ENCODE measurements at regions not wholly inside any gene's neighbourhood (a gene's known extent, or its start where the extent isn't known, plus 50 kb on each side); places are given as distances from the start of the nearest gene placed in this dataset.

GRCh38 chr9:84079994-84080393 is 99.4 kb downstream of the RMI1 start:
- Histone ChIP-seq H4K20me1 (replicated peaks; ENCODE audit: control insufficient read depth, extremely low read depth, insufficient read depth, low read length) (no peaks in the 10 kb centered on the region), H3K36me3 (ENCODE audit: control insufficient read depth in 2 of 2, extremely low read depth in 1 of 2, insufficient read depth in 2 of 2, low read length in 2 of 2) (no peaks in the 10 kb centered on the region), H3K4me3 (replicated peaks in 1 of 3; ENCODE audit: insufficient read depth in 1 of 3, low read depth in 1 of 3, low read length in 3 of 3) (no peak overlapping the region), H3K27me3 (ENCODE audit: control insufficient read depth in 2 of 2, insufficient read depth in 2 of 2, low read length in 2 of 2) (peaks cover 0 to 2% of the 10 kb centered on the region in 2 experiments), H3K9me1 (replicated peaks; ENCODE audit: control insufficient read depth, extremely low read depth, insufficient read depth, low read length) (no peaks in the 10 kb centered on the region), H3K4me2 (ENCODE audit: insufficient read depth, low read length) (no peak overlapping the region), H2AFZ (ENCODE audit: low read depth, low read length) (no peak overlapping the region), H3K79me2 (ENCODE audit: control insufficient read depth, insufficient read depth, low read length) (no peaks in the 10 kb centered on the region), H3K4me1 (ENCODE audit: control insufficient read depth, extremely low read depth, insufficient read depth, low read length) (no peaks in the 10 kb centered on the region), H3K27ac (ENCODE audit: insufficient read depth, low read depth, low read length) (no peak overlapping the region), H3K9ac (replicated peaks; ENCODE audit: extremely low read depth, insufficient read depth, low read length) (no peak overlapping the region), H3K9me3 (replicated peaks; ENCODE audit: control insufficient read depth, insufficient read depth, low read length) (no peaks in the 10 kb centered on the region)
- CTCF ChIA-PET, result no interaction called here
- POLR2A ChIA-PET, result no interaction called here
- intact Hi-C loops (cut with micrococcal nuclease) (loop anchor here (10.0 kb wide), 1 partner anchor 95 kb away; no protein-coding TSS in a partner anchor), dilution Hi-C loops (cut with MboI; ENCODE audit: extremely low pct_ligation_motif_present, low sequenced_read_pairs) (no loop called here)
- DNase-seq (ENCODE audit: low read depth, low spot score) (no peak), FAIRE-seq (no peak)
- TF ChIP-seq MYC (IDR thresholded peaks at IDR 0.05; ENCODE audit: low read depth, low read length) (no peak), POLR2AphosphoS5 (IDR thresholded peaks at IDR 0.05; ENCODE audit: insufficient read depth, low read depth, low read length) (no peak), MAX (IDR thresholded peaks at IDR 0.05; ENCODE audit: insufficient read depth, insufficient read length) (no peak), POLR2A (IDR thresholded peaks at IDR 0.05; ENCODE audit: low read depth, low read length) (no peak), FOS (IDR thresholded peaks at IDR 0.05; ENCODE audit: borderline replicate concordance, insufficient read depth, low read length) (no peak)
- no TSS peak for BruUV-seq (replicated peaks)

GRCh38 chr9:84101964-84102632 is 121.5 kb downstream of the RMI1 start:
- H3K4me2 ChIP-seq (ENCODE audit: insufficient read depth, low read length), result no peak overlapping the region
- intact Hi-C loops (cut with micrococcal nuclease) (loop anchor here (5.0 kb wide), 1 partner anchor 70 kb away; no protein-coding TSS in a partner anchor), dilution Hi-C loops (cut with MboI; ENCODE audit: extremely low pct_ligation_motif_present, low sequenced_read_pairs) (no loop called here)
- no peaks in the 10 kb centered on the region for H3K9me3 ChIP-seq (replicated peaks; ENCODE audit: control insufficient read depth, insufficient read depth, low read length)
- H3K9me1 ChIP-seq (replicated peaks; ENCODE audit: control insufficient read depth, extremely low read depth, insufficient read depth, low read length), result no peaks in the 10 kb centered on the region
- H3K27ac ChIP-seq (ENCODE audit: insufficient read depth, low read depth, low read length), result no peak overlapping the region
- FAIRE-seq (no peak), DNase-seq (ENCODE audit: low read depth, low spot score) (no peak)
- no peaks in the 10 kb centered on the region for H3K79me2 ChIP-seq (ENCODE audit: control insufficient read depth, insufficient read depth, low read length)
- ChIA-PET CTCF (interaction anchor here (1.0 to 1.1 kb wide), 3 partner anchors 9 to 71 kb away, joined by 3 to 4 read pairs (median 3); no protein-coding TSS in a partner anchor), POLR2A (no interaction called here)
- H4K20me1 ChIP-seq (replicated peaks; ENCODE audit: control insufficient read depth, extremely low read depth, insufficient read depth, low read length), result no peaks in the 10 kb centered on the region
- TF ChIP-seq EZH2 (IDR thresholded peaks at IDR 0.05; ENCODE audit: borderline replicate concordance, low read depth, low read length, severe bottlenecking) (no peak), POLR2A (IDR thresholded peaks at IDR 0.05; ENCODE audit: low read depth, low read length) (no peak), CTCF (IDR thresholded peaks at IDR 0.05; ENCODE audit: extremely low read depth in 1 of 2, insufficient read depth in 1 of 2, low read depth in 1 of 2, low read length in 2 of 2) (no peak), POLR2AphosphoS5 (IDR thresholded peaks at IDR 0.05; ENCODE audit: insufficient read depth, low read depth, low read length) (no peak), MYC (IDR thresholded peaks at IDR 0.05; ENCODE audit: low read depth, low read length) (no peak), MAX (IDR thresholded peaks at IDR 0.05; ENCODE audit: insufficient read depth, insufficient read length) (no peak), GATA2 (IDR thresholded peaks at IDR 0.05; ENCODE audit: insufficient read depth, insufficient read length, low read depth, low read length) (no peak), JUN (IDR thresholded peaks at IDR 0.05; ENCODE audit: borderline replicate concordance, insufficient read depth, insufficient read length, low read depth) (no peak), FOS (IDR thresholded peaks at IDR 0.05; ENCODE audit: borderline replicate concordance, insufficient read depth, low read length) (no peak)
- H3K36me3 ChIP-seq (ENCODE audit: control insufficient read depth in 2 of 2, extremely low read depth in 1 of 2, insufficient read depth in 2 of 2, low read length in 2 of 2), result no peaks in the 10 kb centered on the region
- H3K9ac ChIP-seq (replicated peaks; ENCODE audit: extremely low read depth, insufficient read depth, low read length), result no peak overlapping the region
- no peaks in the 10 kb centered on the region for H3K4me1 ChIP-seq (ENCODE audit: control insufficient read depth, extremely low read depth, insufficient read depth, low read length)
- H3K27me3 ChIP-seq (ENCODE audit: control insufficient read depth in 2 of 2, insufficient read depth in 2 of 2, low read length in 2 of 2), result peaks cover 9 to 17% of the 10 kb centered on the region in 2 experiments
- no peak overlapping the region for H3K4me3 ChIP-seq (replicated peaks in 1 of 3; ENCODE audit: insufficient read depth in 1 of 3, low read depth in 1 of 3, low read length in 3 of 3)
- no peak overlapping the region for H2AFZ ChIP-seq (ENCODE audit: low read depth, low read length)
- no TSS peak for BruUV-seq (replicated peaks)

All from endothelial cell of umbilical vein (primary cell).